GM18519 (cell line): ENCODE measurements at regions not wholly inside any gene's neighbourhood (a gene's known extent, or its start where the extent isn't known, plus 50 kb on each side); places are given as distances from the start of the nearest gene placed in this dataset.

Experiments used
- ATAC-seq: cut with Tn5 transposase; IDR thresholded peaks from one replicate; pipeline ENCODE4 v1.9.1; 2021; ENCODE audit warnings: mild to moderate bottlenecking, moderate library complexity; ENCODE audit not compliant: unreplicated experiment, low FRiP score

DNA sequence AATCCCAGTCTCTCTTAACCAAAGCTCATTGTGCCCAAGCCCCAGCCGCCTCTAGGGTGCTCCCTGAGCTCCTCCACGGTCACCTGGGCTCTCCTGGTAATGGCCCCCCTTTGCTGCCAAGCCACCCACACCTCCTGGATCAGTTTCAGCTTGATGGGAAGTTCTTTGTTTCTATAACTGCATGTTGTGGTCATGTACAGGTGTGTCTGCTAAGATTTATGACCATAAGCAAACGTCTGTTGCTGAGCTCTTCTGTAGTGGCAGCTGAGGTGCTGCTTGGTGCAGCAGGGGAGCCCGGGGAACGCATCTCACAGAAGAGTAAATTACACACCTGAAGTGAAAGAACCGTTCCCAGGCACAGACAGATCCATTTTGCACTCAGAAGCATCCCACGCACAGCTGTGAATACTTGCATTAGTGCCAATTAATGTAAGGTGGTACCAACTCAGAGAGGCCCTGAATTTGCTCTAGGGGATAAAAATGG, 194.6 kb upstream of the ARID1B start:
- ATAC-seq, result no peak

DNA sequence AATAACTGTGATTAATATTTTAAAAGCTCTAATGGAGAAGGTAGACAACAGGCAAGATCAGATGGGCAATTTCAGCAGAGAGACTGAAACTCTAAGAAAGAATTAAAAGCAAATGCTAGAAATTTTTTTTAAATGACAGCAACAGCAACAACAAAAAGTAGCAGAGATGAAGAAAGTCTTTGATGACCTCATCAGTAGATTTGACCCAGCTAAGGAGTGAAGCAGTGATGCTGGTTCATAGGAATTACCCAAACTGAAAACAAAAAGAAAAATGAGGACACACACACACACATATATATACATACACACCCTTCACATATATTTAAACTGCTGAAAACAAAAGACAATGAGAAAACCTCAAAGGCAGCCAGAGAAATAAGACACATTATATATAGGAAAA, 197.6 kb upstream of the ARID1B start:
- ATAC-seq, result no peak

DNA sequence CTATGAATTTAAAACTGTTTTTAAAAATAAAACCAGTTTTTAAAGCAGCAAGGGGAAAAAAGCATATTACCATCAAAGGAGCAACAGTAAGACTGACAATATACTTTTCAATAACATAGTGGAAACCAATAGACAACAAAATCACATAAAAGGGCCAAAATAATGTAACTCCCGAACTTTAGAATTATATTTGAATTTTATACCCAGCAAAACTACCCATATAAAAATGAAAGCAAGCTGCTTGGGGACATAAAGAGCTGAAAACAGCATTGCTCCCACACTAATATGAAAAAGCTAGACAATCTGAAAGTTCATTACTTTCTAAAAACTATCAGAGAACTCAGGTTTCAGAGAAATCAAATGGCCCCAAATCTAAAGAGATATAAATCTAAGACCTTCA, 199.4 kb upstream of the ARID1B start:
- no peak for ATAC-seq

DNA sequence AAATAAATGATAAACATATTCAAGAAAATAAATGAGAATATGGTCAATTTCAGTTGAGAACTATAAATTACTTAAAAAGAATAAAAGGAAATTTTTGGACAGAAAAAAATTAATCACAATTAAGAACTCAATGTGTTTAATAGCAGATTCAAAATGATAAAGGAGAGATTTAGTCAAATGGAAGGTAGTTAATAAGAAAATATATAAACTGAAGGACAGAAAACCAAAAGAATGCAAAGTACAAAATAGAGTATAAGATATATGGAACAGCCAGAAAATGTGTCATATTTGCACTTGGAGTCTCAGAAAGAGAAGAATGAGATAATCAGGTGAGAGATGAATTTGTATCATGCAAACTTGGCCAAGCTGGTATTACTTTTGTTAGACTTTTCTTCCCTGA, 201.8 kb upstream of the ARID1B start:
- ATAC-seq, result no peak

DNA sequence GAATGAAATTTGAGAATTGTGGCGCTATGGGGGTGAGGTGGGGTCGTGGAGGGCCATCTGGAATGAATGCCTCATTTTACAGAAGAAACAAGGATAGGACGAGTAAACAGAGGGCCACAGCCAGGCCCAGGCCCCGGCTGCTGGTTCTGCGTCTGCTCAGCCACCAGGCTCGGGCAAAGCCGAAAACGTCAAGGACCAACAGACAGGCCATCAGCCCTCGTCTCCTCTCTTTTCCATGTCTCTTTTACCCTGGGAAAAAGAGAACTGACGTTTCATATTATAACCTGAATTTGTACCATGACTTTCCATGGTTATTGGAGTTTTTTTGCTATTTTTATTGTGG, 212.4 kb upstream of the ARID1B start:
- no peak for ATAC-seq

DNA sequence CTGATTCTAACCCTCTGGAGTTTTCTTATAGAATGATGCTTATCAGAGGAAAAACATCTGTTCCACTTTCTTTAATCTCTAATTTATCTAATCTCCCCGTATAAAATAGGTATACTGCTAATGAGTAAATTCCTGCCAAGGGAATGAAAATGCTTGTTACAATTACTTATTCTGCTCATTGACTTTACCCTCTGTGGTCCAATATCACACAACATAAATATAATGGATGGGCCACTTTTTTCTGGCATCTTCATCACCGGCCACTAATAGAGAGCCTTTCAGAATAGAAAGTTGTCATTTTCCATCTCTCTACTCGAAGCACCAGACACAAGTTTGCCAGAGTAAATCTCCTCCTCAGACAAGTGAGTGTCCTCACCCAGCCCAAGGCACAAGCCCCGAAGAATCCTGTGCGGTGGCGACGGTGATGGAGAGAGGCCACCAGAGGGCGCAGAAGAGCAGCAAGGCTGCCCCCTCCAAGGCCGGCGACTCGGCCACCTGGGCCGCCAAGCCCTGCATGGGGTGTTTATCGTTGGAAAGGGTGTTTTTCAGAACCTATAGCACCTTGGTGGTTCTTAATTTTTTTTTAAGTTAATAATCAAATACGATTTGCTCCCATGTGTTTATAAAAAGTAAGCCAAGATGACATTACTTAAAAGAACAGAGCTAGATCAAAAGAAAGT, 212.9 kb upstream of the ARID1B start:
- ATAC-seq, result peak; percentile 76

DNA sequence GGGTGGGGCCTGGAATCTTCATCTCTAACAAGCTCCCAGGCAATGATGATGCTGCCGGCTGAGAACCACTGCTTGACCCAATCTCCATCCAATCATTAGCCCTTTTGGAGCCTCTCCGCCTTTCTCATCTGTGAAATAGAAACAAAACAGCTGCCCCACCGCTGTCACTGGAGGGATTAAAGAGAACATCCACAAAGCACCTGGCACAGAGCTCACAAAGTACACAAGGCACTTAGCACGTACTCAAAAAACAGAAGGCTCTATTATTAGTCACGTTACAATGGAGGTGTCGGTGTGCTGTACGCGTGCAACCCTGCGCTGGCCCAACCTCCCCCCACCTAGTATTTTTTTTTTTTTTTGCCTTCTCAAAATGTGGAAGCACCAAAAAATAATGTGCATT, 213.5 kb upstream of the ARID1B start:
- no peak for ATAC-seq

DNA sequence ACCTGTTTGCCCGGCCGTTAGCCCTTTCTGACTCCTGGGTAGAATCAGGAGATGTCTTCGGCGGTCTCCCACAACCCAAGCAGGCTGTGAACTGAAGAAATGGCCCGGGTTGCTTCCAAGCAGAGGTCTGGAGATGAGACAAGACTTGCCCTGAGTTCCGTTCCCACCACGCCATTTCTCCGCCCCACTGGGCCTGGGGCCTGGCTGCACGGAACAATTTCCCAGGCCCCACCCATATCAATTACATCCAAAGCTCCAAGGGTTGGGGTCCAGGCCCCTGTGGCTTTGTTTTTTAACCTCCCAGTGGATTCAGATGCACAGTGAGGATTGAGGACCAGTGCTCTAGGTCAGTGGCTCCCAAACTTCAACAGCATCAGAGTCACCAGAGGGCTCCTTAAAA, 214.5 kb upstream of the ARID1B start:
- ATAC-seq, result no peak

DNA sequence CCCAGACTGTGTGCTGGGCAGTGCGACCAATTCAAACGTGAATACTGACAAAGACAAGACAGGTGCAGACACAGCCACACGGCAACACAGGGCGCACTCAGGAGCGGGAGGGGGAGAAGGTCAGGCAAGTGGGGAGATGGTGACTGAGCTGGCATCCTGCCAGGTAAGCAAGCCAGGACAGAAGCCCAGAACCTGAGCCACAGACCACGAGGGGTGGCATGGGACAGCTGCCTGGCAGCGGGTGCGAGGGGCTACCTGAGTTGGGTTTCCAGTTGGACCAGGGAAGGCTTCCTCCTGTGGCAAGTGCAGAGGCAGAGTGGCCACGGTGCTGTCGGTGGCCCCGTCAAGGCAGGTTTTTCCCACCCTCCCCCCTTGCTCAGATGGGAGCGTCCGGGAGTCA, 215.2 kb upstream of the ARID1B start:
- ATAC-seq, result no peak

DNA sequence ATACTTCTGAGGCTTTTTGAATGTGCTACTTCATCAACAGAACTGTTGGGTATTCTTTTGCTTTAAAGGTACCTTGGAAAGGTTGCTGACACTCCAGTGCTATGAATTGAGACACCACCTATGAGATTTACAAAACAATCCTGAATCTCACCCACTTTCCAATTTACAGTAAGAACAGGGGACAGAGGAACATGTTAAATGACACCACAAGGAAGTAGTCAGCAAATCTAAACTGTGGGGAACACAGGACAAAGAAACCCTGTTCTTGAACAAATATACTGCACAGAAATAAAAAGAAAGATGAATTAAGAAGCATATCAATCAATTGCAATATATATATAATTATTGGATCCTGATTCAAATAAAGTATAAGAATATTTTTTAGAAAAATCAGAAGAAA, 216.7 kb upstream of the ARID1B start:
- no peak for ATAC-seq

DNA sequence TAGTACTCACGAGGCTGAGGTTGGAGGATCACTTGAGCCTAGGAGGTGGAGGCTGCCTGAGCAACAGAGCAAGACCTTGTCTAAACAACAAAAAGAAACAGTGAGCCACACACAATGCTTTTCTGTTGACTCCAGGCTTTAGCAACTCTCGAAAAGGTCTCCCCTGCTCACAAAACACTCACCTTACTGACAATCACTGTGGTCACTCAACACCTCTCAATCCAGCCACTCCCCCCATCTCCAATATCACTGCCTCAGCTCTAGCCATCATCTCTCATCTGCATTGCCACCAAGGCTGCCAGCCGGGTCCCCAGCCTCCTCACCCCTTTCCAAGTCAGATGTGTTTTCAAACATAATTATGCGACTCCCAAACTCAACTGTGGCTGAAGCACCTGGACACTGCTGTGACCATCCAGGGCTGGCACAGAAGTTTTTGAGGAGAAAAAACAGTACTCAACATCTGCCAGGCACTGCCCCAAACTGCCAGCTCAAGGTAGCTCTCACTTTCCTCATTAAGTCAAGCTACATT, 218.0 kb upstream of the ARID1B start:
- no peak for ATAC-seq

DNA sequence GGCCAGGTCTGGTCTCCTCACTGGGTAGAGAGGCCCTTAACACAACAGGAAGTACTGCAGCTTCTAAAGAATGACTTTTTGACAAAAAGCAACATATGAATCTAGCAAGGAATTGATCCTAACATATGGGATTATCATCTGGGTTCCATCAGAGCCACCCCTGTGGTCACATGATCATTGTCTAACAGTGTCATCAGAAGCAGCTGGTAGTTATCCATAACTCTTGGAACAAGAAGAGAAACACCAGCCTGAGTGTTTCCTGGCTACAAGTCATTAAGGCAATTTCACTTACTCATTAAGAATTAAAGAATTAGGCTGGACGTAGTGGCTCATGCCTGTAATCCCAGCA, 219.3 kb upstream of the ARID1B start:
- ATAC-seq, result no peak

DNA sequence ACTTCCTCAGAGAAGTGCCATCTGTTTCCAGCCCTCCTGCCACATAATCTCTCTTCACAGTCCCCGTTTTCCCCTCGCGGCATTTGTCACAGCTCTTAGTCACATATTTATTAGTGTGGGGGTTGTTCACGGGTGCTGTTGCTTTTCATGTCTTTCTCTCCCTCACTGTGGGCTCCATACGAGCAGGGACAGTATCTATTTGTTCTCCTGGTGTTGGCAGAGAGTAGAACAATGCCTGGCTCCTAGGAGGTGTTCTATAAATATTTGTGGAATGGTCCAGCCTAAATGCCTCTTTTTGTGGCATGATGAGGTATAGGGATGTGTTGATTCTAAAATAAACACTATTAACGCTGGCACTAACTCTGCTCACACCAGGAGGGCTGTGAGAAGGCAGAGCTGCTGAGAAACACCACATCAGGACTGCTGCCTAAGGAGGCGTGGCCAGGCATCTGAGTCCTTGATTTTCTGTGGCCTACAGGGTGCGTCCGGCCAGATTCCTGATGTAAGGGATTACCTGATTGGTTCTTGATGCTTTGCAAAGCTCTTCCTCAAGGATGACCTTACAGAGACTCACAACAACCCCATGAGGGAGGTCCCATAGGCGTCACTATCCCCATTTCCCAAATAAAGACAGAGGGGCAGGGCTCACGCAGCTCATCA, 219.8 kb upstream of the ARID1B start:
- no peak for ATAC-seq

DNA sequence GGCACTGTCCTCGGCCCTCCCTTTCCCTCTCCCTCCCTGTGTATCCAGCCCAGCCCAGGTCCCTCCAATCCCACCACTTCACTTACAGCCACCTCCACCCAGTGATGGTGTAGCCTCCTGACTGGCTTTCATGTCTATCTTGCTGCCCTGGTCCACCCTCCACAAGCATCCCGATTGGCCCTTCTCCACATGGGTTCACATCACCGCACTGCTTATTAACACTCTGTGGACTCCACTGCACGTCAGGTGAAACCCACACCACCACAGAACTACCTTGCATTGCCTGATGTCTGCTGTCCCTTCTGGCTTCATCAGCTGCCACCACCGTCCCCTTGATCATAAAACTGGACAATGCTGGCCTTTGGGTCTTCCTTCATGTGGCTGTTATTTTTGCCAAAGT, 220.4 kb upstream of the ARID1B start:
- ATAC-seq, result no peak

DNA sequence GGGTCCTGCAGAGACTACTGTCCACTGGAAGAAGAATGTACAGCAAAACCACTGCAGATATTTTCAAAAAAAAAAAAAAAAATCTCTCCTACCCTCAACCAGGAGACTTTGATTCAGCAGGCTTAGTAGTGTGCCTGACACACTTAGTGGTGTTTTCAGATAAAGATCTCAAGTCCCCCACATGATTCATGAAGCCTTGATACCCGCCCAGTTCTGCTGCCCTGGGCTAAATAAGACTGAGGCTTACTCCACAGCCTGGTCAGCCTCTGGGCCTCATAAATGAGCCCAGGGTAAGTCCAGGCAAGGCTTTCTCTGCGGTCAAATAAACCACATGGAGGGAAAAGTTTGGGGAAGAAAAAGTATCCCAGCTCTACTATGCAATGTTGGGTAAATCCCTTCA, 222.1 kb upstream of the ARID1B start:
- no peak for ATAC-seq

DNA sequence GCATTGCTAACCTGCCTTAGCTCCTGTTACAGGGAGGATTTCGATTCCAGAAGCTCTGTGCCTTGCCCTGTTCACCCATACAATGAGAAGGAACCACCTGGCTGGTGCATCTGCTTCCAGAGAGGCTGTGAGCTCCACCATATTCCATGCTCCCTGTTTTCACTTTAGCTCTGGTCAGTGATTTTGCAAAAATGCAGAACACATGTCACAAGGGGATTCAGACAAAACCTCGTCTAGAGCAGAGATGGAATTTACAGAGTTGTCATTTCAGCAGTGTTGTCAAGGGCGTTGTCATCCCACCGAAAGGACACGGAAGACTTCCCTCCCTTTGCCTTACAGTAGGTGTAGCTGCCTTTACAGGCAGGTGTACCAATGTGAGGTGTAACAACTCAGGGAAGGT, 223.0 kb upstream of the ARID1B start:
- no peak for ATAC-seq

DNA sequence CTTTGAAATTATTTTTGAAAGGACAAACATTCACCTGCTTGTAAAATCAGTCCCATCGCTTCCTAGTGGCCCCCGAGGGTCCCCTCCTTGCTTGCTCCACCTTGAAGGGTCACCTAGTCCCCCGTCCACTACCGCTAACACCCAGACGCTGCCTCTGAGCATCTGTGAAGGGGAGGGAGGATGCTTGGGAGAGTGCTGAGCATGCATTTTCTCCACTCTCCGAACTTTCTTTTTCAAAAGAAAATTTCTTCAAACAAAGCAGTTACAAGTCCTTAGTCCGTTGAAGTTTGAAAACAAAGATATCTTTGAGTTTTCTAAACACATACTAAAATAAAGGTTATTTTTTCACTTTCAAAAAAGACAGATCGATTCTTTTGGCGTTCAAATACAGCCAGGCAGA, 224.3 kb upstream of the ARID1B start:
- no peak for ATAC-seq

DNA sequence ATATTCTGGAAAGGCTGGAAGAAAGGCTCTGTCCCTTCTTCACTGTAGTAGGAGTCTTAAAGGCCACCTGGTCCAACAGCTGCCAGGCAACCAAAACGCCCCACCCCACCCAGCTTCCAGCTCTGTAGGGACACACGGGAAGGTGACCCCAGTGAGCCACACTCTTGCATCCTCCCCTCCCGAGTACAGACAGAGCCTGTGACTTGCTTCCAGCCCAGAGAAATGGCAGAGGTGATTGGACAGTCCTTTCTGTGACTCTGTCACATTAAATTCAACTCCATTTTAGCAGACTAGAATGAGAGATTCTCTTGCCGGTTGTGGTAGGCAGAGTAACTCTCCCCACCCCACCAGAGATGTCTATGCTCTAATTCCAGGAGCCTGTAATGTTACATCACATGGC, 226.2 kb upstream of the ARID1B start:
- no peak for ATAC-seq

DNA sequence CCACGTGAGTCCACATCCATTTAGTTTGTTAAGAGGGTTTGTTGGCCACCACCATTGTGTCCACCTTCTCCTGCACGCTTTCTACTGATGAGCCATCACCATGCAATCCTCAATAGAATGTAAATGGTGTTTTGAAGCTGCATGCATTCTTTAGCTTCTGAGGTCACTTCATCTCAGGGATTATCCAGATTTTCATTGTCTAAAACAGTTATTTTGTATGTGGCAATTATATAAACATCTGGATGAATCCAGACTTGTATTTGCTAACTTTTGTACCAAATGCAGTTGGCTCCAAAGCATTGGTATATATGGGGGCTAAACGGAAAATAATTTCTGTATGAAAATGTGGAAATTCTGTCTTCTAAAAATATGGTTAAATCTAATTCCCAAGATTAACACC, 231.2 kb upstream of the ARID1B start:
- no peak for ATAC-seq

DNA sequence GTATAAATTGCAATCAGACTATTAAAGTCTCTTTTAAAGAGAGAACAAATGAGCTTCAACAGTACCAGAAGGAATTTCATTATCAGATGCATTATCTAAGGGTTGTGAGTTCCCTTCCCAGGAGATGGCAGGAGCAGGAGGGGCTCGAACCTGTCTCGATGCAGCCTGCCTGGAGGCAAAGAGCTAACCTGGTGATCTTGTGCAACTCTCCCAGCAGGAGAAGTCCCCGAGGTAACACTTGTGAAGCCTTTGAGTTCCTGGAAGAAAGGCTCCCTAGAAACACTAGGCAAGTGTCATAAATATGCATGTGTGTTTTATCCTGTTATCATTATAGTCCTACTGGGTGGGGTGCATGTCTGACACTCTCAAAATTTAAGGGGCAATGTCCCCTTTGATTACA, 232.2 kb upstream of the ARID1B start:
- ATAC-seq, result no peak

DNA sequence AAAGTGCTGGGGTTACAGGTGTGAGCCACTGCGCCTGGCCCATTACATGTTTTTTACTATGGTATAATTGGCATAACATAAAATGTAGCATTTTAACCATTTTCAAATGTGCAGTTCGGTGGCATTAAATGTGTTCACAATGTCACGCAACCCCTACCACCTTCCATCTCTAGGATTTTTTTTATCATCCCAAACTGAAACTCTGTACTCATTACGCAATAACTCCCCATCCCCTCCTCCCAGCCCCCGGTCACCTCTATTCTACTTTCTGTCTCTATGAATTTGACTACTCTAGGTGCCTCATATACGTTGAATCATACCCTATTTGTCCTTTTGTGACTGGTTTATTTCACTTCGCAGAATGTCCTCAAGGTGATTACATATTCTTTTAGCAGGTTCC, 233.1 kb upstream of the ARID1B start:
- no peak for ATAC-seq

DNA sequence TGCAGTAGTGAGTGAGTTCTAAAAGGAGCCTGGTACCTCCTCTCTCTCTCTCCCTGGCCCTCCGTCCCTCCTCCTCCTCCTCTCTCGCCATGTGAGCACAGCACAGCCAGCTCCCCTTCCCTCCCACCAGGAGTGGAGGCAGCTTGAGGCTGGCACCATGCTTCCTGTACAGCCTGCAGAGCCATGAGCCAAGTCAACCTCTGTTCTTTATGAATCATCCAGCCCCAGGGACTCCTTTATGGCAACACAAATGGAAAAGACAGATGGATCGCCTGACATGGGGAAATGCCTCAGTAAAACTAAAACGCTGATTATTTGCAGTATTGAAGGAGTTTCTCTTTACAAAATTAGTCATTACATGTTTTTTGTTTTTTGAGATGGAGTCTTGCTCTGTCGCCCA, 233.7 kb upstream of the ARID1B start:
- ATAC-seq, result no peak
